AG04449 (cell line): ENCODE measurements at regions not wholly inside any gene's neighbourhood (a gene's known extent, or its start where the extent isn't known, plus 50 kb on each side); places are given as distances from the start of the nearest gene placed in this dataset.
"Not testable (repeated sequence)": the region's sequence is repeated elsewhere in the genome, so short reads cannot be mapped to it uniquely, and the experiment has no call there.

Source experiments
- CTCF ChIA-PET: fragments of 350-600 bp; formaldehyde crosslinking; extraction: SDS; loops from one replicate; lab custom pipeline; 2021; ENCODE audit warnings: antibody characterized with exemption; lab: Yijun Ruan, JAX
- POLR2A ChIA-PET: fragments of 400-600, 350-600 bp; formaldehyde crosslinking; extraction: SDS; loops from one replicate; lab custom pipeline; 2020; ENCODE audit warnings: antibody characterized with exemption, inconsistent platforms; lab: Yijun Ruan, JAX
- DNase-seq: peaks from one replicate; pipeline ENCODE4 v3.0.0-alpha.2; 2010; ENCODE audit warnings: low read depth, low spot score
- H3K4me3 ChIP-seq: 2 replicates; pipeline ENCODE4 v1.5.1; 2011; ENCODE audit warnings: low read depth, mild to moderate bottlenecking, control low read depth, low read length
- TF ChIP-seq, protein P1 (sequence below): IDR thresholded peaks from one replicate; pipeline ENCODE4 v1.5.1; 2011; ENCODE audit warnings: mild to moderate bottlenecking, moderate library complexity, low read length, control low read depth, inconsistent platforms; ENCODE audit not compliant: insufficient read depth; ENCODE audit errors: missing control alignments

DNA sequence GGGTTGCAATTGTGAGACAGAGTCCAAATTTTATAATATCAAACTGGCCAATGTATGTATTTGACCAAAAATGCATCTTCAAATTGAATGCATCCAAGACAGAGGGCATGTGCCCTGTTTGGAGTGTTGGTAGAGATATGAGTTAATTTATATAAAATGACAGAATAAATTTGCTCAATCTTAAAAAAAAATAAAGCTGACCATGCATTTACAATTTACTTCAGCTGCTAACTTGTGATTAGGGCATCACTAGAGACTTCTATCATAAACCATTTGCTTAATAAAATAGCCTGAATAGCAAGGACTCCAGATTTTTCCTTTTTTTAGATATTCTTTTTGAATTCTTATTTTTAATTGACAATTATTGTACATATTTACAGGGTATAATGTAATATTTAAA lies 1345.8 kb downstream of the CDH11 start:
- no peak overlapping the region for H3K4me3 ChIP-seq
- ChIA-PET CTCF (no interaction called here), POLR2A (no interaction called here)
- TF ChIP-seq, protein P1, sequence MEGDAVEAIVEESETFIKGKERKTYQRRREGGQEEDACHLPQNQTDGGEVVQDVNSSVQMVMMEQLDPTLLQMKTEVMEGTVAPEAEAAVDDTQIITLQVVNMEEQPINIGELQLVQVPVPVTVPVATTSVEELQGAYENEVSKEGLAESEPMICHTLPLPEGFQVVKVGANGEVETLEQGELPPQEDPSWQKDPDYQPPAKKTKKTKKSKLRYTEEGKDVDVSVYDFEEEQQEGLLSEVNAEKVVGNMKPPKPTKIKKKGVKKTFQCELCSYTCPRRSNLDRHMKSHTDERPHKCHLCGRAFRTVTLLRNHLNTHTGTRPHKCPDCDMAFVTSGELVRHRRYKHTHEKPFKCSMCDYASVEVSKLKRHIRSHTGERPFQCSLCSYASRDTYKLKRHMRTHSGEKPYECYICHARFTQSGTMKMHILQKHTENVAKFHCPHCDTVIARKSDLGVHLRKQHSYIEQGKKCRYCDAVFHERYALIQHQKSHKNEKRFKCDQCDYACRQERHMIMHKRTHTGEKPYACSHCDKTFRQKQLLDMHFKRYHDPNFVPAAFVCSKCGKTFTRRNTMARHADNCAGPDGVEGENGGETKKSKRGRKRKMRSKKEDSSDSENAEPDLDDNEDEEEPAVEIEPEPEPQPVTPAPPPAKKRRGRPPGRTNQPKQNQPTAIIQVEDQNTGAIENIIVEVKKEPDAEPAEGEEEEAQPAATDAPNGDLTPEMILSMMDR = no peak
- DNase-seq = no peak

DNA sequence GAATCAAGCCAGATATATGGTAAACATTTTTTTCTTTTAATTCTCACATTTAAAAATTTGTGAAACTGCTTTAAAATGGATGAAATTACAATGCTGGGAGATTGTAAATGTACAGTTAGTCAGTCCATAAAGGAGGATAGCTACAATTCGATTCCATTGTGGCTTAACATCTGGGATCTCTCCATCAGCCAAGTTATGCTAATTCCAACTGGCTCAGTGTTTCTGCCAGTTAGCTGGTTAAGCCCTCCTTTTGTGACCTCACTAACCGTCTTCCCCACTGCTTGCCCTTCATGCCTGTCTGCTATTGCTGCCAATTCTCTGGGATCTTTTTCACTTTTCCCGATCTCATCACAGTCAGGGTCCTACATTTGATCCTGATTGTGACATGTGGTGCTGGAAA lies 1347.6 kb downstream of the CDH11 start:
- TF ChIP-seq, protein P1 = no peak
- POLR2A ChIA-PET = no interaction called here
- no peak for DNase-seq
- CTCF ChIA-PET = no interaction called here
- no peak overlapping the region for H3K4me3 ChIP-seq

DNA sequence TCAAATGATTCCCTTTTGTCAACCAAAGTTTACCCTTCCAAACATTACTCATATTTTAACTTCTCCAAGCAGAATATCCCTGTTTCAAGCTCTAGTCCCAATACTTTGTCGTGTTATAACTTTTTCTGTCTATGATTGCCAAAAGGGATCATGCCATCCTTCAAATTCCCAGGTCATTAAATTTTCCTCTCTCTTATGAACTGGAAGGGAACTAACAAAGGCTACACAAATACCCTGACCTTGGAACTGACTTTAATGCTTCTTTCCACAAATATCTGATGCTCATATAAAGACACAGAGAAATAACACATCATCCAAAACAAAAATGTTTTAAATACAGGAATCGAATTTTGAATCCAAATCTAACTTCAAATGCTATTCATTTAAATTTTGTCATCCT lies 1352.7 kb downstream of the CDH11 start:
- POLR2A ChIA-PET = no interaction called here
- H3K4me3 ChIP-seq = no peak overlapping the region
- TF ChIP-seq, protein P1 = no peak
- CTCF ChIA-PET = no interaction called here
- no peak for DNase-seq

DNA sequence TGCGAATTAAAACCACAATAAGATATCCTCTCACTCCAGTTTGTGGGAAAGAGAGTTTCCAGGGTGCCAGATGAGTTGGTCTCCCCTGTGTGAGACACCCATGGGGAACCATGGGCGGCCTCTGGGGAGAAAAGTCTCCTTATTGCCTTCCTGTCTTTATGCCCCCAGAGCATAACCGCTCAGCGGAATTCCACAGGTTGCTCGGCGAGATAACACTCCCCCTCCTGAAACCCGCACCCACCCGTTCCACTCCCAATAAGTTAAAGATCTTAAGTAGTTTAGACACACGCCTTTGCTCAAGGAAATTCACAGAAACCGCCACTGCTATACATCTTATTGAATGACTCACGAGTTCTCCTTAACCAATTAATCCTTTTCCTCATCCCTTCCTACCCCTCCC lies 1361.6 kb downstream of the CDH11 start:
- POLR2A ChIA-PET, DNase-seq, CTCF ChIA-PET, H3K4me3 ChIP-seq: not testable (repeated sequence)

DNA sequence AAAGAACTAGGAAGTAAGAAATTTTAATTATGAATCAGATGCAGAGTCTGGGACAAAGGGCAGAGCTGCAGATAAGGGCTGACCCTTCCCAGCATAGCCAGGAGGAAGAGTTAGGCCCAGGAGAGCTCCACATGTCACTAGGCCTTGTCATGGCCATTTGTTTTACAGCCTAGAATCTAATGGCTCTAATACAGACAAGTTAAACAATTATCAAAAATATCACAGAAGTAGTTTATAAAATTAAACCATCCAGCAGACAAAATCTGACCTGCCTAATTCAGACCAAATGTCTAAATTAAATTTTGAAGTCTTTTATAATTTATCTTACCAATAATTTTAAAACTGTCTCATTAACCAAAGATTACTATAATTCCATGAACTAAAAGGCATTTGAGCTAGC lies 1369.5 kb downstream of the CDH11 start:
- no peak for DNase-seq
- POLR2A ChIA-PET = no interaction called here
- TF ChIP-seq, protein P1 = no peak
- CTCF ChIA-PET = no interaction called here
- H3K4me3 ChIP-seq = no peak overlapping the region

DNA sequence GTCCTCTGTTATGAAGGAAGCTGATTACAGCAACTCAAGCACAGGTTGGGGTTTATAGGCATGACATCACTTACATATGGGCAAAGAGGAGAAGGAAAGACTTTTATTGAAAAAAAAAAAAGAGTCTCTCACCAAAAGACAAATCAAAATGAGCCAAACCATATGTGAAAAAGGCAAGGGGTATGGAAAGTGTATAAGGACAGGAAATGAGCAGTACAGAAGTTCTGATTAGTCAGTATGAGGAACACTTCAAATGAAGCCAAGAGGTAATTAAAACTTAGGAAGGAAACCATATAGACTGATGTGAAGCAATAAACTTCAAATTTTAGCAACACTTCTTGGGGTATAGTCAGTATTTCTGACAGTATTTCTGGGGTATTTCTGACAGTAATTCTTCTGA lies 1372.6 kb downstream of the CDH11 start:
- ChIA-PET POLR2A (no interaction called here), CTCF (no interaction called here)
- TF ChIP-seq, protein P1 = no peak
- no peak overlapping the region for H3K4me3 ChIP-seq
- no peak for DNase-seq

DNA sequence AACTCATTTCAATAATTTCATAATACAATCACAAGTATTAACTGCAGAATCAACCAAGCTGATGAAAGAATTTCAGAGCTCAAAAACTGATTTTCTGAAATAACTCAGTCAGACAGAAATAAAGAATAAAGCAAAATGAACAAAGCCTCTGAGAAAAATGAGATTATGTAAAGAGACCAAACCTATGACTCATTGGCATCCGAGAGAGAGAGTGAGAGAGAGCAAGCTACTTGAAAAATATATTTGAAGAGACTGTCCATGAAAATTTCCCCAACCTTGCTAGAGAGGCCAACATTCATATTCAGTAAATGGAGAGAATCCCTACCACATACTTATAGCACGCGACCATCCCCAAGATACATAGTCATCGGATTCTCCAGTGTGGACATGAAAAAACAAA lies 1376.4 kb downstream of the CDH11 start:
- POLR2A ChIA-PET = no interaction called here
- DNase-seq = no peak
- TF ChIP-seq, protein P1 = no peak
- CTCF ChIA-PET = no interaction called here
- no peak overlapping the region for H3K4me3 ChIP-seq
